ENCODE measurements at regions not wholly inside any gene's neighbourhood (a gene's known extent, or its start where the extent isn't known, plus 50 kb on each side); places are given as distances from the start of the nearest gene placed in this dataset.

- TF ChIP-seq, protein P1, sequence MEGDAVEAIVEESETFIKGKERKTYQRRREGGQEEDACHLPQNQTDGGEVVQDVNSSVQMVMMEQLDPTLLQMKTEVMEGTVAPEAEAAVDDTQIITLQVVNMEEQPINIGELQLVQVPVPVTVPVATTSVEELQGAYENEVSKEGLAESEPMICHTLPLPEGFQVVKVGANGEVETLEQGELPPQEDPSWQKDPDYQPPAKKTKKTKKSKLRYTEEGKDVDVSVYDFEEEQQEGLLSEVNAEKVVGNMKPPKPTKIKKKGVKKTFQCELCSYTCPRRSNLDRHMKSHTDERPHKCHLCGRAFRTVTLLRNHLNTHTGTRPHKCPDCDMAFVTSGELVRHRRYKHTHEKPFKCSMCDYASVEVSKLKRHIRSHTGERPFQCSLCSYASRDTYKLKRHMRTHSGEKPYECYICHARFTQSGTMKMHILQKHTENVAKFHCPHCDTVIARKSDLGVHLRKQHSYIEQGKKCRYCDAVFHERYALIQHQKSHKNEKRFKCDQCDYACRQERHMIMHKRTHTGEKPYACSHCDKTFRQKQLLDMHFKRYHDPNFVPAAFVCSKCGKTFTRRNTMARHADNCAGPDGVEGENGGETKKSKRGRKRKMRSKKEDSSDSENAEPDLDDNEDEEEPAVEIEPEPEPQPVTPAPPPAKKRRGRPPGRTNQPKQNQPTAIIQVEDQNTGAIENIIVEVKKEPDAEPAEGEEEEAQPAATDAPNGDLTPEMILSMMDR (optimal IDR thresholded peaks at IDR 0.05 in 1 of 3, IDR thresholded peaks at IDR 0.05 in 1 of 3, conservative IDR thresholded peaks at IDR 0.05 in 1 of 3; ENCODE audit: extremely low read depth in 1 of 3, insufficient read depth in 2 of 3, low read length in 3 of 3): no peak
- TF ChIP-seq EZH2 (IDR thresholded peaks at IDR 0.05; ENCODE audit: low read length): no peak
These were observed 137.8 kb downstream of the MID1IP1 start for GRCh38 chrX:38939067-38939466.

Data from keratinocyte (primary cell).